GM23338 (cell line): ENCODE measurements at regions not wholly inside any gene's neighbourhood (a gene's known extent, or its start where the extent isn't known, plus 50 kb on each side); places are given as distances from the start of the nearest gene placed in this dataset.

ENCODE experiments used
- ATAC-seq: fragments of 200-7000 bp; cut with Tn5 transposase; 3 replicates; pipeline ENCODE4 v1.9.1; 2020
- DNase-seq: peaks from one replicate; pipeline ENCODE4 v3.0.0-alpha.2; 2015; ENCODE audit warnings: low spot score
- H2AFZ ChIP-seq: fragments of 200-600 bp; sonication (generic); 2 replicates; pipeline ENCODE4 v1.8.0; 2016; ENCODE audit warnings: antibody characterized with exemption, mild to moderate bottlenecking, moderate library complexity
- H3F3A ChIP-seq: fragments of 200-600 bp; sonication (generic); replicated peaks from 2 replicates; pipeline ENCODE4 v1.8.0; 2017; ENCODE audit warnings: antibody characterized with exemption, mixed run types, low read depth
- H3K27ac ChIP-seq: fragments of 200-600 bp; sonication (generic); 2 replicates; pipeline ENCODE4 v1.6.1; 2016; ENCODE audit warnings: low read depth
- H3K27me3 ChIP-seq: fragments of 200-600 bp; sonication (generic); 2 replicates; pipeline ENCODE4 v1.8.0; 2016; ENCODE audit warnings: mild to moderate bottlenecking, mixed run types, moderate library complexity; ENCODE audit not compliant: insufficient read depth
- H3K36me3 ChIP-seq: fragments of 200-600 bp; sonication (generic); 2 replicates; pipeline ENCODE4 v1.8.0; 2016; ENCODE audit warnings: mild to moderate bottlenecking; ENCODE audit not compliant: insufficient read depth
- H3K4me1 ChIP-seq: fragments of 200-600 bp; sonication (generic); 2 replicates; pipeline ENCODE4 v1.8.0; 2016; ENCODE audit warnings: mild to moderate bottlenecking, moderate library complexity; ENCODE audit not compliant: insufficient read depth
- H3K4me2 ChIP-seq: fragments of 200-600 bp; sonication (generic); 2 replicates; pipeline ENCODE4 v1.7.1; 2017; ENCODE audit warnings: mixed run types
- H3K4me3 ChIP-seq: fragments of 200-600 bp; sonication (generic); 2 replicates; pipeline ENCODE4 v1.6.1; 2016; ENCODE audit warnings: mixed run types
- H3K79me2 ChIP-seq: fragments of 200-600 bp; sonication (generic); replicated peaks from 2 replicates; pipeline ENCODE4 v1.8.0; 2017; ENCODE audit warnings: mild to moderate bottlenecking; ENCODE audit not compliant: insufficient read depth
- H3K9me2 ChIP-seq: fragments of 200-600 bp; sonication (generic); 2 replicates; pipeline ENCODE4 v1.8.0; 2017; ENCODE audit not compliant: insufficient read depth
- H4K20me1 ChIP-seq: fragments of 200-600 bp; sonication (generic); replicated peaks from 2 replicates; pipeline ENCODE4 v1.8.0; 2017; ENCODE audit warnings: mild to moderate bottlenecking; ENCODE audit not compliant: insufficient read depth
- H3K27ac Mint-ChIP-seq: 2 replicates; pipeline ENCODE4 v1.8.0; 2020; ENCODE audit warnings: inconsistent platforms, mild to moderate bottlenecking, moderate library complexity, mixed read lengths
- H3K27me3 Mint-ChIP-seq: 3 replicates; pipeline ENCODE4 v1.8.0; 2022; ENCODE audit warnings: low read depth, mild to moderate bottlenecking, moderate library complexity, mixed read lengths, inconsistent platforms; ENCODE audit not compliant: insufficient read depth, poor library complexity
- H3K36me3 Mint-ChIP-seq: 3 replicates; pipeline ENCODE4 v1.8.0; 2021; ENCODE audit warnings: low read depth, mild to moderate bottlenecking, inconsistent platforms, moderate library complexity, mixed read lengths
- H3K4me1 Mint-ChIP-seq: 3 replicates; pipeline ENCODE4 v1.8.0; 2020; ENCODE audit warnings: mild to moderate bottlenecking, inconsistent platforms, mixed read lengths
- H3K4me3 Mint-ChIP-seq: 3 replicates; pipeline ENCODE4 v1.8.0; 2021; ENCODE audit warnings: moderate library complexity, mild to moderate bottlenecking, inconsistent platforms, mixed read lengths
- H3K9me3 Mint-ChIP-seq: 3 replicates; pipeline ENCODE4 v1.8.0; 2020; ENCODE audit warnings: moderate library complexity, mild to moderate bottlenecking, inconsistent platforms, mixed read lengths
- CREB1 ChIP-seq: fragments of 250-450 bp; sonication (Bioruptor Pico); IDR thresholded peaks from 2 replicates; pipeline ENCODE4 v1.5.0; 2020; ENCODE audit warnings: low read depth, mild to moderate bottlenecking, moderate library complexity
- EZH2 ChIP-seq: fragments of 200-600 bp; sonication (generic); IDR thresholded peaks from one replicate; pipeline ENCODE4 v1.8.0; 2017; ENCODE audit warnings: antibody characterized with exemption, mild to moderate bottlenecking, low read depth; ENCODE audit not compliant: unreplicated experiment
- EZH2phosphoT487 ChIP-seq: fragments of 200-600 bp; sonication (generic); IDR thresholded peaks from one replicate; pipeline ENCODE4 v1.8.1; 2018; ENCODE audit warnings: antibody characterized with exemption; ENCODE audit not compliant: unreplicated experiment
- JUNB ChIP-seq: IDR thresholded peaks from one replicate; pipeline ENCODE4 v1.6.1; 2016; ENCODE audit warnings: antibody characterized with exemption; ENCODE audit not compliant: unreplicated experiment
- NANOG ChIP-seq: IDR thresholded peaks from 2 replicates; pipeline ENCODE4 v1.6.1; 2016; ENCODE audit warnings: antibody characterized with exemption, borderline replicate concordance
- POLR2AphosphoS5 ChIP-seq: IDR thresholded peaks from 2 replicates; pipeline ENCODE4 v1.6.1; 2016; ENCODE audit warnings: antibody characterized with exemption, low read depth
- STAT1 ChIP-seq: IDR thresholded peaks from one replicate; pipeline ENCODE4 v1.6.1; 2016; ENCODE audit warnings: antibody characterized with exemption; ENCODE audit not compliant: unreplicated experiment
- ZNF114 ChIP-seq: fragments of 250-450 bp; sonication (Bioruptor Pico); IDR thresholded peaks from 2 replicates; pipeline ENCODE4 v1.5.0; 2020; ENCODE audit warnings: mild to moderate bottlenecking, moderate library complexity
- ZNF331 ChIP-seq: fragments of 250-450 bp; sonication (Bioruptor Pico); IDR thresholded peaks from 2 replicates; pipeline ENCODE4 v1.5.0; 2020; ENCODE audit warnings: low read depth, mild to moderate bottlenecking, moderate library complexity
- TF ChIP-seq, protein P1 (sequence below): IDR thresholded peaks from one replicate; pipeline ENCODE4 v1.6.1; 2018; ENCODE audit warnings: antibody characterized with exemption; ENCODE audit not compliant: unreplicated experiment
- TF ChIP-seq, protein P2 (sequence below): IDR thresholded peaks from 2 replicates; pipeline ENCODE4 v1.6.1; 2016; ENCODE audit warnings: antibody characterized with exemption
- TF ChIP-seq, protein P3 (sequence below), 2 experiments: fragments of 200-600 bp in 1 of 2; sonication (generic) in 1 of 2; conservative IDR thresholded peaks; 2 replicates each; pipeline versions ENCODE4 v1.5.1 to v1.6.1; 2016 to 2017; ENCODE audit warnings: antibody characterized with exemption in 2 of 2, low read depth in 2 of 2, mild to moderate bottlenecking in 2 of 2, moderate library complexity in 1 of 2
- TF ChIP-seq, protein P4 (sequence below): fragments of 250-450 bp; sonication (Bioruptor Pico); IDR thresholded peaks from 2 replicates; pipeline ENCODE4 v1.5.0; 2020; ENCODE audit warnings: mild to moderate bottlenecking, moderate library complexity

DNA sequence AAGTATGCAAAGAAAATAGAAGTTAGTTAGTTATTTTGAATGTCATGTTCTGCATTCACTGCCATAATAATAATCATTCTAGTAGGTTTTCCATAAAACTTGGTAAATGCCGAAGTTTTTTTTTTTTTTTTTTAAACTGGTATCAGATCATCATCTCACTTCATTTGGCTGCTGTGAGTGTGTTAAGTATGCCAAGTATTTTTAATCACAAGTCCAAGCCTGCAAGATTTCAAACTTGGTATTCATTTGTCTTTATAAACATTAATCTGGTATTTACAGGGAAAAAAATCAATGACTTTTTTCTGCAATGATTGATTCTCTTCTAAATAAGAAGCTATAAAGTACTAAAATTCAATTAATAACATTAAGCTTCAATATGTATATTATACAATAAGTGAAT lies 248.9 kb downstream of the CCDC59 start:
- Histone ChIP-seq H3K4me1 (no peaks in the 10 kb centered on the region), H3K4me3 (no peak overlapping the region), H3K4me2 (no peak overlapping the region), H3K27ac (no peak overlapping the region), H3K9me2 (no peaks in the 10 kb centered on the region), H4K20me1 (no peaks in the 10 kb centered on the region), H3F3A (no peaks in the 10 kb centered on the region), H3K27me3 (no peaks in the 10 kb centered on the region), H3K79me2 (no peaks in the 10 kb centered on the region), H2AFZ (no peak overlapping the region), H3K36me3 (no peaks in the 10 kb centered on the region)
- Mint-ChIP-seq H3K9me3 (no peaks in the 10 kb centered on the region), H3K36me3 (no peaks in the 10 kb centered on the region), H3K4me1 (no peaks in the 10 kb centered on the region), H3K4me3 (no peak overlapping the region), H3K27ac (no peak overlapping the region), H3K27me3 (no peaks in the 10 kb centered on the region)
- TF ChIP-seq, protein P1, sequence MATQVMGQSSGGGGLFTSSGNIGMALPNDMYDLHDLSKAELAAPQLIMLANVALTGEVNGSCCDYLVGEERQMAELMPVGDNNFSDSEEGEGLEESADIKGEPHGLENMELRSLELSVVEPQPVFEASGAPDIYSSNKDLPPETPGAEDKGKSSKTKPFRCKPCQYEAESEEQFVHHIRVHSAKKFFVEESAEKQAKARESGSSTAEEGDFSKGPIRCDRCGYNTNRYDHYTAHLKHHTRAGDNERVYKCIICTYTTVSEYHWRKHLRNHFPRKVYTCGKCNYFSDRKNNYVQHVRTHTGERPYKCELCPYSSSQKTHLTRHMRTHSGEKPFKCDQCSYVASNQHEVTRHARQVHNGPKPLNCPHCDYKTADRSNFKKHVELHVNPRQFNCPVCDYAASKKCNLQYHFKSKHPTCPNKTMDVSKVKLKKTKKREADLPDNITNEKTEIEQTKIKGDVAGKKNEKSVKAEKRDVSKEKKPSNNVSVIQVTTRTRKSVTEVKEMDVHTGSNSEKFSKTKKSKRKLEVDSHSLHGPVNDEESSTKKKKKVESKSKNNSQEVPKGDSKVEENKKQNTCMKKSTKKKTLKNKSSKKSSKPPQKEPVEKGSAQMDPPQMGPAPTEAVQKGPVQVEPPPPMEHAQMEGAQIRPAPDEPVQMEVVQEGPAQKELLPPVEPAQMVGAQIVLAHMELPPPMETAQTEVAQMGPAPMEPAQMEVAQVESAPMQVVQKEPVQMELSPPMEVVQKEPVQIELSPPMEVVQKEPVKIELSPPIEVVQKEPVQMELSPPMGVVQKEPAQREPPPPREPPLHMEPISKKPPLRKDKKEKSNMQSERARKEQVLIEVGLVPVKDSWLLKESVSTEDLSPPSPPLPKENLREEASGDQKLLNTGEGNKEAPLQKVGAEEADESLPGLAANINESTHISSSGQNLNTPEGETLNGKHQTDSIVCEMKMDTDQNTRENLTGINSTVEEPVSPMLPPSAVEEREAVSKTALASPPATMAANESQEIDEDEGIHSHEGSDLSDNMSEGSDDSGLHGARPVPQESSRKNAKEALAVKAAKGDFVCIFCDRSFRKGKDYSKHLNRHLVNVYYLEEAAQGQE: no peak
- TF ChIP-seq JUNB (no peak), POLR2AphosphoS5 (no peak), STAT1 (no peak), ZNF331 (CRISPR knock-in tag) (no peak), EZH2phosphoT487 (no peak), EZH2 (no peak), NANOG (no peak), CREB1 (CRISPR knock-in tag) (no peak), ZNF114 (CRISPR knock-in tag) (no peak)
- TF ChIP-seq, protein P2, sequence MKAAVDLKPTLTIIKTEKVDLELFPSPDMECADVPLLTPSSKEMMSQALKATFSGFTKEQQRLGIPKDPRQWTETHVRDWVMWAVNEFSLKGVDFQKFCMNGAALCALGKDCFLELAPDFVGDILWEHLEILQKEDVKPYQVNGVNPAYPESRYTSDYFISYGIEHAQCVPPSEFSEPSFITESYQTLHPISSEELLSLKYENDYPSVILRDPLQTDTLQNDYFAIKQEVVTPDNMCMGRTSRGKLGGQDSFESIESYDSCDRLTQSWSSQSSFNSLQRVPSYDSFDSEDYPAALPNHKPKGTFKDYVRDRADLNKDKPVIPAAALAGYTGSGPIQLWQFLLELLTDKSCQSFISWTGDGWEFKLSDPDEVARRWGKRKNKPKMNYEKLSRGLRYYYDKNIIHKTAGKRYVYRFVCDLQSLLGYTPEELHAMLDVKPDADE: no peak
- TF ChIP-seq, protein P3, sequence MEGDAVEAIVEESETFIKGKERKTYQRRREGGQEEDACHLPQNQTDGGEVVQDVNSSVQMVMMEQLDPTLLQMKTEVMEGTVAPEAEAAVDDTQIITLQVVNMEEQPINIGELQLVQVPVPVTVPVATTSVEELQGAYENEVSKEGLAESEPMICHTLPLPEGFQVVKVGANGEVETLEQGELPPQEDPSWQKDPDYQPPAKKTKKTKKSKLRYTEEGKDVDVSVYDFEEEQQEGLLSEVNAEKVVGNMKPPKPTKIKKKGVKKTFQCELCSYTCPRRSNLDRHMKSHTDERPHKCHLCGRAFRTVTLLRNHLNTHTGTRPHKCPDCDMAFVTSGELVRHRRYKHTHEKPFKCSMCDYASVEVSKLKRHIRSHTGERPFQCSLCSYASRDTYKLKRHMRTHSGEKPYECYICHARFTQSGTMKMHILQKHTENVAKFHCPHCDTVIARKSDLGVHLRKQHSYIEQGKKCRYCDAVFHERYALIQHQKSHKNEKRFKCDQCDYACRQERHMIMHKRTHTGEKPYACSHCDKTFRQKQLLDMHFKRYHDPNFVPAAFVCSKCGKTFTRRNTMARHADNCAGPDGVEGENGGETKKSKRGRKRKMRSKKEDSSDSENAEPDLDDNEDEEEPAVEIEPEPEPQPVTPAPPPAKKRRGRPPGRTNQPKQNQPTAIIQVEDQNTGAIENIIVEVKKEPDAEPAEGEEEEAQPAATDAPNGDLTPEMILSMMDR (conservative IDR thresholded peaks at IDR 0.05; ENCODE audit: low read depth in 2 of 2): no peak
- TF ChIP-seq, protein P4, sequence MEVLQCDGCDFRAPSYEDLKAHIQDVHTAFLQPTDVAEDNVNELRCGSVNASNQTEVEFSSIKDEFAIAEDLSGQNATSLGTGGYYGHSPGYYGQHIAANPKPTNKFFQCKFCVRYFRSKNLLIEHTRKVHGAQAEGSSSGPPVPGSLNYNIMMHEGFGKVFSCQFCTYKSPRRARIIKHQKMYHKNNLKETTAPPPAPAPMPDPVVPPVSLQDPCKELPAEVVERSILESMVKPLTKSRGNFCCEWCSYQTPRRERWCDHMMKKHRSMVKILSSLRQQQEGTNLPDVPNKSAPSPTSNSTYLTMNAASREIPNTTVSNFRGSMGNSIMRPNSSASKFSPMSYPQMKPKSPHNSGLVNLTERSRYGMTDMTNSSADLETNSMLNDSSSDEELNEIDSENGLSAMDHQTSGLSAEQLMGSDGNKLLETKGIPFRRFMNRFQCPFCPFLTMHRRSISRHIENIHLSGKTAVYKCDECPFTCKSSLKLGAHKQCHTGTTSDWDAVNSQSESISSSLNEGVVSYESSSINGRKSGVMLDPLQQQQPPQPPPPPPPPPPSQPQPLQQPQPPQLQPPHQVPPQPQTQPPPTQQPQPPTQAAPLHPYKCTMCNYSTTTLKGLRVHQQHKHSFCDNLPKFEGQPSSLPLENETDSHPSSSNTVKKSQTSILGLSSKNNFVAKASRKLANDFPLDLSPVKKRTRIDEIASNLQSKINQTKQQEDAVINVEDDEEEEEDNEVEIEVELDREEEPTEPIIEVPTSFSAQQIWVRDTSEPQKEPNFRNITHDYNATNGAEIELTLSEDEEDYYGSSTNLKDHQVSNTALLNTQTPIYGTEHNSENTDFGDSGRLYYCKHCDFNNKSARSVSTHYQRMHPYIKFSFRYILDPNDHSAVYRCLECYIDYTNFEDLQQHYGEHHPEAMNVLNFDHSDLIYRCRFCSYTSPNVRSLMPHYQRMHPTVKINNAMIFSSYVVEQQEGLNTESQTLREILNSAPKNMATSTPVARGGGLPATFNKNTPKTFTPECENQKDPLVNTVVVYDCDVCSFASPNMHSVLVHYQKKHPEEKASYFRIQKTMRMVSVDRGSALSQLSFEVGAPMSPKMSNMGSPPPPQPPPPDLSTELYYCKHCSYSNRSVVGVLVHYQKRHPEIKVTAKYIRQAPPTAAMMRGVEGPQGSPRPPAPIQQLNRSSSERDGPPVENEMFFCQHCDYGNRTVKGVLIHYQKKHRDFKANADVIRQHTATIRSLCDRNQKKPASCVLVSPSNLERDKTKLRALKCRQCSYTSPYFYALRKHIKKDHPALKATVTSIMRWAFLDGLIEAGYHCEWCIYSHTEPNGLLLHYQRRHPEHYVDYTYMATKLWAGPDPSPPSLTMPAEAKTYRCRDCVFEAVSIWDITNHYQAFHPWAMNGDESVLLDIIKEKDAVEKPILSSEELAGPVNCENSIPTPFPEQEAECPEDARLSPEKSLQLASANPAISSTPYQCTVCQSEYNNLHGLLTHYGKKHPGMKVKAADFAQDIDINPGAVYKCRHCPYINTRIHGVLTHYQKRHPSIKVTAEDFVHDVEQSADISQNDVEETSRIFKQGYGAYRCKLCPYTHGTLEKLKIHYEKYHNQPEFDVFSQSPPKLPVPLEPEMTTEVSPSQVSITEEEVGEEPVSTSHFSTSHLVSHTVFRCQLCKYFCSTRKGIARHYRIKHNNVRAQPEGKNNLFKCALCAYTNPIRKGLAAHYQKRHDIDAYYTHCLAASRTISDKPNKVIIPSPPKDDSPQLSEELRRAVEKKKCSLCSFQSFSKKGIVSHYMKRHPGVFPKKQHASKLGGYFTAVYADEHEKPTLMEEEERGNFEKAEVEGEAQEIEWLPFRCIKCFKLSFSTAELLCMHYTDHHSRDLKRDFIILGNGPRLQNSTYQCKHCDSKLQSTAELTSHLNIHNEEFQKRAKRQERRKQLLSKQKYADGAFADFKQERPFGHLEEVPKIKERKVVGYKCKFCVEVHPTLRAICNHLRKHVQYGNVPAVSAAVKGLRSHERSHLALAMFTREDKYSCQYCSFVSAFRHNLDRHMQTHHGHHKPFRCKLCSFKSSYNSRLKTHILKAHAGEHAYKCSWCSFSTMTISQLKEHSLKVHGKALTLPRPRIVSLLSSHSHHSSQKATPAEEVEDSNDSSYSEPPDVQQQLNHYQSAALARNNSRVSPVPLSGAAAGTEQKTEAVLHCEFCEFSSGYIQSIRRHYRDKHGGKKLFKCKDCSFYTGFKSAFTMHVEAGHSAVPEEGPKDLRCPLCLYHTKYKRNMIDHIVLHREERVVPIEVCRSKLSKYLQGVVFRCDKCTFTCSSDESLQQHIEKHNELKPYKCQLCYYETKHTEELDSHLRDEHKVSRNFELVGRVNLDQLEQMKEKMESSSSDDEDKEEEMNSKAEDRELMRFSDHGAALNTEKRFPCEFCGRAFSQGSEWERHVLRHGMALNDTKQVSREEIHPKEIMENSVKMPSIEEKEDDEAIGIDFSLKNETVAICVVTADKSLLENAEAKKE (CRISPR knock-in tag): no peak
- DNase-seq (no peak), ATAC-seq (no peak)
